ENCODE measurements at regions not wholly inside any gene's neighbourhood (a gene's known extent, or its start where the extent isn't known, plus 50 kb on each side); places are given as distances from the start of the nearest gene placed in this dataset.

DNA sequence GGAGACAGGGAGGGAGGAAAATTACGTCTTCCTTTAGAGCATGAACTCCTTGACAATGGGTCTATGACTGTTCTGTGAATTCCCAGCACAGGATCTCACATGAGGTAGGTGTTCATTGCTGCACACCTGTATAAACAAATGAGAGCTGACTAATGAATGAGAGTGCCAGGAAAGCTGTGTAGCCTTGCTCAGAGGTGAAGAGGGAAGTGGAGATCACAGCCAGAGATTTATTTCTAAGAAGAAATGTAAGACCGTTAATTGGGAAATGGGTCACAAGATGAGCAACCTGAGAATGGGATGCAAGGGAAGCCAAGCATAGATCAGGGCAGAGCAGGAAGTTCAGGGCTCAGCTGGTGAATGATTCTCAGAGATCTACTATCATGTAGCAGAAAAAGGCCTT lies 295.1 kb downstream of the CDK5RAP2 start:
- intact Hi-C loops (cut with DNase I; ENCODE audit: low total_unique reads): no loop called here
- WGBS, 2 donors: 60 to 65% methylated on average over 2 of the region's 2 CpGs
- no peak for DNase-seq (ENCODE audit: low spot score in 2 of 2)

DNA sequence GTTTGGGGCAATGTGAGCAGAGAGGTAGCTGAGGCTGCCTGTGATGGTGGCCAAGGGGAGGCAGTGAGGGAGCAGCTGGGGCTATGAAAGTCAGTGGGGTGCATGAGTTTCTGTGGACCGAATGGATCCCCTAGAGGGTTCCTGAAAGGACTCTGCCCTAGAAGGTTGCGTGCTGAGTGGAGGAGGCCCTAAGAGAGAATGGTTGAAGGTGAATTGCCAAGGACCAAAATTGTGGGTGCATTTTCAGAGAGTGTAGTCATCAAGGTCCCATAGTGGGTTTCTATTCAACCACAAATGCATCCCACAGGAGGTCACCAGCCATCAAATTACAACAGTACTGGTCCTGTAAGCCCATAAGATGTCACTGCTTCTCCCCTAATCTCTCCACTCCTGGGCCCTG lies 298.3 kb downstream of the CDK5RAP2 start:
- H3K4me3 ChIP-seq (ENCODE audit: low read depth, poor library complexity, severe bottlenecking): no peak overlapping the region
- no peak for DNase-seq (ENCODE audit: low spot score in 2 of 2)
- WGBS, 2 donors: 82 to 93% methylated on average over 2 of the region's 2 CpGs
- intact Hi-C loops (cut with DNase I; ENCODE audit: low total_unique reads): no loop called here
- TF ChIP-seq, protein P1, sequence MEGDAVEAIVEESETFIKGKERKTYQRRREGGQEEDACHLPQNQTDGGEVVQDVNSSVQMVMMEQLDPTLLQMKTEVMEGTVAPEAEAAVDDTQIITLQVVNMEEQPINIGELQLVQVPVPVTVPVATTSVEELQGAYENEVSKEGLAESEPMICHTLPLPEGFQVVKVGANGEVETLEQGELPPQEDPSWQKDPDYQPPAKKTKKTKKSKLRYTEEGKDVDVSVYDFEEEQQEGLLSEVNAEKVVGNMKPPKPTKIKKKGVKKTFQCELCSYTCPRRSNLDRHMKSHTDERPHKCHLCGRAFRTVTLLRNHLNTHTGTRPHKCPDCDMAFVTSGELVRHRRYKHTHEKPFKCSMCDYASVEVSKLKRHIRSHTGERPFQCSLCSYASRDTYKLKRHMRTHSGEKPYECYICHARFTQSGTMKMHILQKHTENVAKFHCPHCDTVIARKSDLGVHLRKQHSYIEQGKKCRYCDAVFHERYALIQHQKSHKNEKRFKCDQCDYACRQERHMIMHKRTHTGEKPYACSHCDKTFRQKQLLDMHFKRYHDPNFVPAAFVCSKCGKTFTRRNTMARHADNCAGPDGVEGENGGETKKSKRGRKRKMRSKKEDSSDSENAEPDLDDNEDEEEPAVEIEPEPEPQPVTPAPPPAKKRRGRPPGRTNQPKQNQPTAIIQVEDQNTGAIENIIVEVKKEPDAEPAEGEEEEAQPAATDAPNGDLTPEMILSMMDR (IDR thresholded peaks at IDR 0.05): no peak
- TF ChIP-seq POLR2A (IDR thresholded peaks at IDR 0.05): no peak

More for the DNA sequence above, 295.1 kb downstream of the CDK5RAP2 start:
- H3K4me3 ChIP-seq (ENCODE audit: low read depth, poor library complexity, severe bottlenecking): no peak overlapping the region
- TF ChIP-seq, protein P1 (IDR thresholded peaks at IDR 0.05): no peak
- no peak for TF ChIP-seq POLR2A (IDR thresholded peaks at IDR 0.05)

DNA sequence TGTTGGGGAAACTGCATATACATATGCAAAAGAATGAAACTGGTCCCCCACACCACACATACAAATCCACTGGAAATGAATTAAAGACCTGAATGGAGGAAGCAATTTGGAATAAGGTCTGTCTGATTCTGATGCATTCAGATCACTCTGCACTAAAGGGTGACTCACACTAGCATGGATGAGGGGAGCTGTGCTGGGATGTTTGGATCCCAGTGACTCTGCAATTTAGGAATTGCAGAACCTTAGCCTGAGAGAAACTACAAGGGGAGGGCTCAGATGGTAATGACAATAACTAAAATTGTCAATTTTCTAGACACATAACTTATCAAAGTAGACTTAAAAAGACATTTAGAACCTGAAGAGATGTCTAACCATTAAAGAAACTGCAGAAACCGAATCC lies 312.0 kb downstream of the CDK5RAP2 start:
- no peak for DNase-seq (ENCODE audit: low spot score in 2 of 2)
- WGBS, 2 donors: 78 to 85% methylated on average over 1 of the region's 1 CpG
- intact Hi-C loops (cut with DNase I; ENCODE audit: low total_unique reads): no loop called here
- TF ChIP-seq, protein P1 (IDR thresholded peaks at IDR 0.05): no peak
- TF ChIP-seq POLR2A (IDR thresholded peaks at IDR 0.05): no peak
- no peak overlapping the region for H3K4me3 ChIP-seq (ENCODE audit: low read depth, poor library complexity, severe bottlenecking)

DNA sequence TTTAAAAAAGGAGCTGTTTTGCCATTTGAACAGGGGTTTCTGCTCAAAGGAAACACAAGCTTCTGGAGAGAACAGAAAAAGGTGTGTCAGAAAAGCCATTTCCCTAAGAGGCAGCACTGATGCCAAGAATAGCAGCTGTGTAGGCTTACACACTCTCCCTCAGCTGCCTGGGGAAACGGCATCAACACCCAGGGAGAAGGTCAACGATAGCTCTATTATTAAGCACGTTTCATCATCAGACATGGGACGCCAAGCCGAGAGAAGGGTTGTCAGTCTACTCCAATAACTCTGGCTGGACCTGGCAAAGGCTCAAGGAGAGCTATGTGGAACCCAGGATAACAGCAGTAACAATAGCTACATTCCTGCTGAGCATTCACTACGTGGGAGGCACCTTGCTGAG lies 314.2 kb downstream of the CDK5RAP2 start:
- no peak overlapping the region for H3K4me3 ChIP-seq (ENCODE audit: low read depth, poor library complexity, severe bottlenecking)
- intact Hi-C loops (cut with DNase I; ENCODE audit: low total_unique reads): no loop called here
- 54 to 55% methylated on average over 6 of the region's 6 CpGs for WGBS, 2 donors
- TF ChIP-seq, protein P1 (IDR thresholded peaks at IDR 0.05): no peak
- TF ChIP-seq POLR2A (IDR thresholded peaks at IDR 0.05): no peak
- DNase-seq (ENCODE audit: low spot score in 2 of 2): no peak

DNA sequence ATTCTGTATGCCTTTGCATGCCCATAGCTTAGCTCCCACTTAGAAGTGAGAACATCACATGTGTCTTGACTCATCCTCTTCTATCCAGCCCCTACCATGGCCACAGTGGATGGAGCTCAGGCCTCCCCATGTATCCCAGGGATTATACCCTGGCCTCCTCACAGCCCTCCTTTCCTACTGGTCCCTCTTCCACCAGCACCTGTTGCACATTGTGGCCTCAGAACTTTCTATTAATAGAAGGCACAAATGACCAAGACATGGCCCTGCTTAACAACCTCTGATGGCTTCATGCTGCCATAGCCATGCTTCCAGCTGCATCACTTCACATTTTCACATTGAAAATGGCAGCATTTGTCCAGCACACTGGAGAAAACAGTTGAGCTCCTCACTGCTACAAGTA lies 315.4 kb downstream of the CDK5RAP2 start:
- DNase-seq (ENCODE audit: low spot score in 2 of 2): no peak
- TF ChIP-seq, protein P1 (IDR thresholded peaks at IDR 0.05): no peak
- TF ChIP-seq POLR2A (IDR thresholded peaks at IDR 0.05): no peak
- no peak overlapping the region for H3K4me3 ChIP-seq (ENCODE audit: low read depth, poor library complexity, severe bottlenecking)
- intact Hi-C loops (cut with DNase I; ENCODE audit: low total_unique reads): no loop called here

DNA sequence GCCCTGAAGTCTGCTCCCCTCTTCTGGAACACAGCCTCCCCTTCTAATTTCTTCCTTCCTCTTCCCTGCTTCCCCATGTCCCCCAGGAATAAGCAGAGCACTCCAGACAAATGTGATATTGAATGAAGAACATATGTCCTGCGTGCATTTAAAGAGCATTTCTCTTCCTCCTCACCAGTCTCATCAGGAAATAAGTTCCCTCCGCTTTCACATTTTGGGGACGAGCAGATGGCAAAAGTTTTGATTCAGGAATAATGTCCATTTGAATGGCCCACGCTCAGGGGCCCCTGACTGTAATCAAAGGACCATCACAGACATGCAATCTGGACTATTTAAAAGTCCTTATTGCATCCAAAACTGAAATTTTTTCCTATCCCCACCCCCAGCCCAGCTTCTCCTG lies 316.1 kb downstream of the CDK5RAP2 start:
- WGBS, 2 donors: 57 to 62% methylated on average over 4 of the region's 4 CpGs
- no peak overlapping the region for H3K4me3 ChIP-seq (ENCODE audit: low read depth, poor library complexity, severe bottlenecking)
- intact Hi-C loops (cut with DNase I; ENCODE audit: low total_unique reads): no loop called here
- no peak for DNase-seq (ENCODE audit: low spot score in 2 of 2)
- TF ChIP-seq POLR2A (IDR thresholded peaks at IDR 0.05): no peak
- TF ChIP-seq, protein P1 (IDR thresholded peaks at IDR 0.05): no peak

Measured in lower leg skin (tissue), 4 donors.